HG03045 (cell line): ENCODE measurements at regions not wholly inside any gene's neighbourhood (a gene's known extent, or its start where the extent isn't known, plus 50 kb on each side); places are given as distances from the start of the nearest gene placed in this dataset.
"Not testable (repeated sequence)": the region's sequence is repeated elsewhere in the genome, so short reads cannot be mapped to it uniquely, and the experiment has no call there.

Experiments
- ATAC-seq: cut with Tn5 transposase; IDR thresholded peaks from one replicate; pipeline ENCODE4 v1.9.1; 2021; ENCODE audit warnings: mild to moderate bottlenecking, moderate library complexity; ENCODE audit not compliant: unreplicated experiment

DNA sequence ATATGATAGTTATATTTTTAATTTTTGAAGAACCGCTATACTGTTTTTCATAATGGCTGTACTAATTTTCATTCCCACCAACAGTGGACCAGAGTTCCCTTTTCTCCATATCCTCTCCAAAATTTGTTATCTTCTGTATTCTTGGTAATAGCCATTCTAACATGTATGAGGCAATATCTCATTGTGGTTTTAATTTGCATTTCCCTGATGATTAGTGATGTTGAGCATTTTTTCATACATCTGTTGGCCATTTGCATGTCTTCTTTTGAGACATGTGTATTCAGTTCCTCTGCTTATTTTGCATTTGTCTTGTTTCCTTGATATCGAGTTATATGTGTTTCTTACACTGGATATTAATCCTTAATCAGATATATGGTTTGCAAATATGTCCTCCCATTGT lies 770.8 kb upstream of the MBL2 start:
- no peak for ATAC-seq

DNA sequence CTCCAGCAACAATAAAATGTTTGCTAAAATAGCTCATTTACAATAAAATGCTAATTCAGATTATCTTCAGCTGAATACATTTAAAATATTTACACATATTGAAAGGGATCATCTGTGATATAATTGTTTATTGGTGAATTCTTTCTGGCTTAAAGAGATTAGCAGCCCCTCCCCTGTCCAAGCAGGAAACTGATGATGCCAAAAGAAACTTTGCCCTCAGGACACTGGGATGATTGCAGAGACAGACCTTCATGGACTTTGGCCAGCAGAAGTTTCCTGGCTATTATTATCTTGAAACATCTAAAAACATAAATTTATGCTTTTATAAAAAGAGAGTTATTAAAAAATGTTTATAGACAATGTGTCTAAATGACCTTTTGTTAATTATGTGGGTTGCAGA lies 764.9 kb upstream of the MBL2 start:
- no peak for ATAC-seq

GRCh38 chr10:53536322-53536721 lies 763.7 kb upstream of the MBL2 start:
- ATAC-seq, result no peak

GRCh38 chr10:53534428-53534827 lies 761.8 kb upstream of the MBL2 start:
- ATAC-seq, result no peak

DNA sequence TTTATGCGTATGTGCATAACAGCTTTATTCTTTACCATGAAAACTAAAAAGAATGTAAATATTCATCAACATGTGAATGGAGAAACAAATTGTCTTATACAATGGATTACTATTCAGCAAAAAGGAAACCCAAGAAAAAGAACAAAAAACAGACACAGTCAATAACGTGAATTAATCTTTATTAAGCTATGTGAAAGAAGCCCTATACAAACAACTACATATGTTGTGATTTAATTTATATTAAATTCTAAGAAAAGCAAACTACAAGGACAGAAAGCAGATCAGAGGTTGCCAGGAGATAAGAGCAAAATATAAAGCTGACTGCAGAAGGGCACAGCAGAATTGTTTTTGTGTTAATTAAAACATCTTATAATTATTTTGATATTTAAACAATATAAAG lies 756.4 kb upstream of the MBL2 start:
- ATAC-seq, result no peak

DNA sequence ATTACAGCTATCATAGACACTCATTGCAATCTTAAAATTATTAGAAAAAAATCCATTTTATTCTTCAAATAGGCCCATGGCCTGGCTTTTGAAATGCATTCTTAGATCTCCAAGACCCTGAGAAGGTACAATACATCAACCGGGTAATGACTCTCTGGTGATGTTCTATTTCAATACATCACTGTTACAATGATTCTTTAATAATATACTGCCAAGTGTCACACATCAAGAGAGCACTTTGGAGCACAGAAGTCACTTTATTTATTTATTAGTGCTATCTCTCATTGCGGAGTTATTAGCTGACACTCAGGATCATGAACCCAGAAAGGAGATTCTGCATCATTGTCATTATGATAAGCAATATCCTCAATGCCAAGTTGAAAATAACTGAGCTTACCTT lies 748.5 kb upstream of the MBL2 start:
- ATAC-seq, result no peak

DNA sequence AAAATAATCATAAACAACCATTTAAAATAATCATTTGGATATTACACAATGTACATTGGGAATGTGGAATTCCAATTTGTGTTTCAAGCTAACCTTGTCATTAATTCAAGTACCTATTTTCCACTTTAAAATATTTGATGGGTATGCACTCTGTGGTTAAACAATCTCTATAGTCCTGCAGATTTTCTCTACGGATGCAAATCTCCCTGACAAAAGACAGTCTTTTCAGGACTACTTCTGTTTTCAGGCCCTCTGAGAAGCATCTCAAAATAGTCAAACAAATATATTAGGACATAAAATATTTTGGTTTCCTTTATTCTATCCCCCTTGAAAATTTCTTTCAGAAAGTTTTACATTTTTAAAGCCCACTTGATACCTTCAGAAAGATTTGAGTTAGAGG lies 735.6 kb upstream of the MBL2 start:
- no peak for ATAC-seq

GRCh38 chr10:53504492-53504891 lies 731.9 kb upstream of the MBL2 start:
- not testable (repeated sequence) for ATAC-seq

DNA sequence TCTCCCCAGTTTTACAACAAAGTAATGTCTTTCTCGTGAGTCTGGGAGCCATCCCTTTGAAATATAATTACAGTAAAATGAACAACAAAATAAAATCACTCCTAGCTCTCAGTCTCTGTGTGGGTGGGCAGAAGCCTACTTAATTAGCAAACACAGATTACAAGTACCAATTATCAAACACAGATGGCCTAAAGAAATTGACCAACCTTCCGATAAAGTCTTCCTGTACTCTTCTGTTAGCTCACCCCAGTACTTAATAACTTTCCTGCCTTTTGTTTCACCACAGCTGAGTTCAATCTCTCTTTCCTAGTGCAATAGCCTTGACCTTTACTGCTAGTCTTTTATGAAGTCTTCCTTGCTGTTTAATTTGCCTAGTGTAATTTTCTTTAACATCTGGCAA lies 719.2 kb upstream of the MBL2 start:
- ATAC-seq, result no peak

- no peak for ATAC-seq
Observed at GRCh38 chr10:53490553-53490952, 718.0 kb upstream of the MBL2 start.

GRCh38 chr10:53489335-53490182 lies 717.0 kb upstream of the MBL2 start:
- ATAC-seq, result no peak

DNA sequence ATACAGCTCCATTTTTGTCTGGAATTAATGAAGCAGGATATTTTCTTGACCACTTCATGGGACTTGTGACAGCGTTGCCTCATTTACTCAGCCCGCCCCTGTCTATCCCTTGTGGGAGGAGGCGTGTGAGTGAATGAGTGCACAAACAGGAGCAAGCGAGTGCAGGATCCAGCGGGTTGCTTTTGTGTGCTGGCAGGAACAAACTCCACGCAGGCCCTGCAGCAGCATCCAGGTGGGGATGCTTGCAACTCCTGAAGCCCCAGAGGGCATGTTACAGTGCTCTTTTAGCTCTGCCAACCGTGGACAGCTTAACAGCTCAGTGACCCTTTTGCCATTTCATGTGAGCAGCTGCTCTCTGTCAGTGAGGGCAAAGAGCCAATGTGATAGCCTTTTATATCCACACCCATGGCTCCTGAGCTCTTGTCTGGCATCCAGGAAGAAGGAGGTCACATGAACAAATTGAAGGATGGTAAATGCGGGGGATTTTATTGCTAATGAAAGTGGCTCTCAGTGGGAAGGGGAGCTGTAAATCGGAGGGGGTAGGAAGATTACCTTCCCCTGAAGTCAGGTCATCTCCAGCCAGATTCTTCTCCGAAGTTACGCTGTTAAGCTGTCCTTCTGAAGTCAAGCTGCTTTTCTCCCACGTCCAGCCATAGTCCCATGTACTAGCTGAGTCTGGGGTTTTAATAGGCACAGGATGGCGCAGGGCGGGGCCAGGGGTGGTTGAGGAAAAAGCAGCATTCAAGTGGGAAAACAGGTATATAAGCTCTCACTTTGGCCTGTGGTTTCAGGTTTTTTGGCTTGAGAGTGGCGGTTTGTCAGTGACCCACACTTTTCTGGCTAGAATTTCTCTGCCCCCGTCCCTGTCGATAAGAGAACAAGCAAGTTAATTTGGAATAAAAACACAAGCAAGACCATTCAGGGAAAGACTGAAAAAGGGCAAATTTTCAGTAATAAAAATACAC lies 714.7 kb upstream of the MBL2 start:
- ATAC-seq, result no peak

GRCh38 chr10:53485422-53485821 lies 712.8 kb upstream of the MBL2 start:
- ATAC-seq, result not testable (repeated sequence)

DNA sequence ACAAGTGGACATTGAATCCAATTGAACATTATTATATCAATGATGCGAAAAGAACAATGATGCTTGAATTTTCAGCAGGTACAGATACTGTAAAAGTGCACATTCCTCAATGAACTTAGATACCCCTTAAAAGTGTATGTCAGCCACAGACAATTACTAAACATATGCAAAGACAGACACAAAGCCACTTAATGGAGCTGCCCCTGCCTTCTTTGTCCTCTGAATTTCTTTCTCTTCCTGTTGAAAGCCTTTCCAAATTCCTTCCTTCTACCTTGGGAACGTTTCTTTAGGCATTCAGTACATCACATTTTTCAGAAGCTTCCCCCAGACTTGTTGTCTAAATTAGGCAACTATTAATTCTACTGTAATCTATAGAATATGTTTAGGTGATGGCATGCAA lies 706.8 kb upstream of the MBL2 start:
- ATAC-seq, result no peak

DNA sequence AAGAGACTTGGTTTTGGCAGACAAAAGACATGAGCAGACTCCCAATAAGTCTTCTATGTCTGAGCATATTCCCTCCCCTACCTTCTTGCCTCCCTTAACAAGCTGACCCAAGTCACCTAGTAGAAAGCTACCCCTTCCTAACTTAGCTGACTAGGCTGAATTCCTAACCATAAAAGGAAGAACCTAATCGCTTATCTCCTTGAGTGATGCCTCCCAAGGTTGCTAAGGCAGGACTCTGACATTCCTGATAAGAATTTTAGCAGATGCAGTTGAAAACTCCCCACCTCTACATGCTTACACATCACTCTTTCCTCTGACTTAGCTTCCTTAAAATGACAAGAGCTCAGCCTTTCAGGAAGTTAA lies 704.7 kb upstream of the MBL2 start:
- no peak for ATAC-seq

DNA sequence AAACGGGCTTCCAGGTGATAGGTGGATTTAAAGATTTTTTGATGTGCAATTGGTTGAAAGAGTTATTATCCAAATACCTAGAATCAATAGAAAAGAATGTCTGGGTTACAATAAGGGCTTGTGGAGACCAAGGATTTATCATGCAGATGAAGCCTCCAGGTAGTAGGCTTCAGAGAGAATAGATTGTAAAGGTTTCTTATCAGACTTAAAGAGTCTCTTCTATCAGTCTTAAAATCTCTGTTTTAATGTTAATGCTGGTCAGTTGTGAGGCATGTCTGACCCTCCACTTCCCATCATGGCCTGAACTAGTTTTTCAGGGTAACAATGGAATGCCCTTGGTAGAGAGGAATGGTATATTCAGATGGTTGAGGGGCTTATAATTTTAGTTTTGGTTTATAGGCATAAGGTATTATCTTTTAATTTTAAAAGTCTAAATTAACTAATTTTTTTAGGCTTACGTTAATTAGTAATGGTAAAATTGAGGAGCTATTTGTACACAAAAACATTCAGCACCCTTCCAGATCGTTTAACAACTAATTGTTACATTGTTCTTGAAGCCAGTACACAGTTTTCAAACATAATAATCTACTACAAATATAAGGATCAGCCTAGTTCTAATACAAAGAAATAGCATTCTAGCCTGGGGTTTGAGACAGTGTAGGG lies 704.2 kb upstream of the MBL2 start:
- no peak for ATAC-seq

GRCh38 chr10:53469383-53469782 lies 696.8 kb upstream of the MBL2 start:
- ATAC-seq, result no peak

- no peak for ATAC-seq
Observed at GRCh38 chr10:53463539-53463938, 691.0 kb upstream of the MBL2 start.

- ATAC-seq, result no peak
Observed at GRCh38 chr10:53458007-53458406, 685.4 kb upstream of the MBL2 start.

GRCh38 chr10:53453196-53453595 lies 680.6 kb upstream of the MBL2 start:
- no peak for ATAC-seq

DNA sequence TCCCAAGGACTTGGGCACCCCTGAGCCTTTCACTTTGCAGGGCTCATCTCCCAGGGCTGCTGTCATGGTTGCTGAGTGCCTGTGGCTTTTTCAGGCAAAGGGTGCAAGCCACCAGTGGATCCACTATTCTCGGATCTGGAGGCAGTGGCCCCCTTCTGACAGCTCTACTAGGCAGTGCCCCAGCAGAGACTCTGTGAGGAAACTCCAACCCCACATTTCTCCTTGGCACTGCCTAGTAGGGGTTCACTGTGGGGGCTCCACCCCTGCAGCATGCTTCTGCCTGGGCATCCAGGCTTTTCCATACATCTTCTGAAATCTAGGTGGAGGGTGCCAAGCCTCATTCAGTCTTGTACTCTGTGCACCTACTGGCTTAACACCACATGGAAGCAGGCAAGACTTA lies 675.0 kb upstream of the MBL2 start:
- no peak for ATAC-seq
